ENCODE measurements at regions not wholly inside any gene's neighbourhood (a gene's known extent, or its start where the extent isn't known, plus 50 kb on each side); places are given as distances from the start of the nearest gene placed in this dataset.

GRCh38 chr4:3373468-3373867 lies 68.3 kb upstream of the HGFAC start:
- no peak for ATAC-seq

GRCh38 chr4:3374011-3374645 lies 67.6 kb upstream of the HGFAC start:
- CTCF ChIA-PET: no interaction called here
- H3K4me1 Mint-ChIP-seq (ENCODE audit: low read depth): peaks cover 17% of the 10 kb centered on the region
- no peak for DNase-seq
- intact Hi-C loops (cut with micrococcal nuclease): no loop called here
- no peak for TF ChIP-seq CTCF (IDR thresholded peaks at IDR 0.05)
- no peaks in the 10 kb centered on the region for H3K9me3 Mint-ChIP-seq
- no peak overlapping the region for H3K27ac Mint-ChIP-seq
- POLR2A ChIA-PET: no interaction called here
- no peak overlapping the region for H3K4me3 Mint-ChIP-seq
- H3K36me3 Mint-ChIP-seq (ENCODE audit: low read depth): no peaks in the 10 kb centered on the region
- ATAC-seq: no peak
- peaks cover 18% of the 10 kb centered on the region for H3K27me3 Mint-ChIP-seq

More at GRCh38 chr4:3373468-3373867, 68.3 kb upstream of the HGFAC start:
- H3K9me3 Mint-ChIP-seq: no peaks in the 10 kb centered on the region
- ChIA-PET POLR2A (no interaction called here), CTCF (no interaction called here)
- H3K4me3 Mint-ChIP-seq: no peak overlapping the region
- no peak overlapping the region for H3K27ac Mint-ChIP-seq
- no peak for TF ChIP-seq CTCF (IDR thresholded peaks at IDR 0.05)
- no peak for DNase-seq
- no peaks in the 10 kb centered on the region for H3K36me3 Mint-ChIP-seq (ENCODE audit: low read depth)
- intact Hi-C loops (cut with micrococcal nuclease): no loop called here
- peaks cover 23% of the 10 kb centered on the region for H3K4me1 Mint-ChIP-seq (ENCODE audit: low read depth)
- peaks cover 18% of the 10 kb centered on the region for H3K27me3 Mint-ChIP-seq

- intact Hi-C loops (cut with micrococcal nuclease): no loop called here
- Mint-ChIP-seq H3K4me3 (no peak overlapping the region), H3K4me1 (ENCODE audit: low read depth) (peaks cover 11% of the 10 kb centered on the region), H3K27me3 (peaks cover 16% of the 10 kb centered on the region), H3K36me3 (ENCODE audit: low read depth) (no peaks in the 10 kb centered on the region), H3K27ac (no peak overlapping the region), H3K9me3 (peaks cover 3% of the 10 kb centered on the region)
- no peak for TF ChIP-seq CTCF (IDR thresholded peaks at IDR 0.05)
- ATAC-seq (no peak), DNase-seq (no peak)
- ChIA-PET CTCF (no interaction called here), POLR2A (no interaction called here)
Measured at GRCh38 chr4:3374667-3375066, 67.1 kb upstream of the HGFAC start.

- H3K4me3 Mint-ChIP-seq: no peak overlapping the region
- DNase-seq: no peak
- H3K9me3 Mint-ChIP-seq: peaks cover 10% of the 10 kb centered on the region
- intact Hi-C loops (cut with micrococcal nuclease): no loop called here
- no peak for ATAC-seq
- CTCF ChIA-PET: no interaction called here
- peaks cover 4% of the 10 kb centered on the region for H3K4me1 Mint-ChIP-seq (ENCODE audit: low read depth)
- H3K36me3 Mint-ChIP-seq (ENCODE audit: low read depth): no peaks in the 10 kb centered on the region
- POLR2A ChIA-PET: no interaction called here
- H3K27me3 Mint-ChIP-seq: peaks cover 11% of the 10 kb centered on the region
- no peak for TF ChIP-seq CTCF (IDR thresholded peaks at IDR 0.05)
- no peak overlapping the region for H3K27ac Mint-ChIP-seq
Measured at GRCh38 chr4:3375688-3376087, 66.1 kb upstream of the HGFAC start.

- Mint-ChIP-seq H3K4me3 (no peak overlapping the region), H3K4me1 (ENCODE audit: low read depth) (peaks cover 4% of the 10 kb centered on the region), H3K27me3 (peaks cover 7% of the 10 kb centered on the region), H3K9me3 (peaks cover 15% of the 10 kb centered on the region), H3K27ac (no peak overlapping the region), H3K36me3 (ENCODE audit: low read depth) (peaks cover 2% of the 10 kb centered on the region)
- intact Hi-C loops (cut with micrococcal nuclease): no loop called here
- no peak for DNase-seq
- POLR2A ChIA-PET: no interaction called here
- no peak for TF ChIP-seq CTCF (IDR thresholded peaks at IDR 0.05)
- ATAC-seq: no peak
- CTCF ChIA-PET: no interaction called here
Measured at GRCh38 chr4:3376266-3376665, 65.5 kb upstream of the HGFAC start.
